Trophoblast cell (in vitro differentiated cells and primary cell): ENCODE measurements at regions not wholly inside any gene's neighbourhood (a gene's known extent, or its start where the extent isn't known, plus 50 kb on each side); places are given as distances from the start of the nearest gene placed in this dataset.

Experiments used
- DNase-seq, 2 donors: peaks; one replicate each; pipeline ENCODE4 v3.0.0-alpha.2; 2016
- H2AFZ ChIP-seq: 2 replicates; pipeline ENCODE4 v1.6.1; 2013; ENCODE audit warnings: low read length, moderate library complexity, mild to moderate bottlenecking; ENCODE audit not compliant: insufficient read depth, poor library complexity
- H2AK5ac ChIP-seq: 2 replicates; pipeline ENCODE4 v1.6.1; 2013; ENCODE audit warnings: mild to moderate bottlenecking, low read length
- H2BK120ac ChIP-seq: 2 replicates; pipeline ENCODE4 v1.6.1; 2013; ENCODE audit warnings: low read length, mild to moderate bottlenecking, moderate library complexity; ENCODE audit not compliant: insufficient read depth, poor library complexity
- H2BK12ac ChIP-seq: 2 replicates; pipeline ENCODE4 v1.6.1; 2013; ENCODE audit warnings: mild to moderate bottlenecking, low read length, moderate library complexity
- H2BK5ac ChIP-seq: 2 replicates; pipeline ENCODE4 v1.6.1; 2013; ENCODE audit warnings: low read length, low read depth, moderate library complexity, mild to moderate bottlenecking; ENCODE audit not compliant: poor library complexity
- H3K14ac ChIP-seq: 2 replicates; pipeline ENCODE4 v1.6.1; 2013; ENCODE audit warnings: mild to moderate bottlenecking, low read length
- H3K18ac ChIP-seq: 2 replicates; pipeline ENCODE4 v1.6.1; 2013; ENCODE audit warnings: mild to moderate bottlenecking, low read length
- H3K23ac ChIP-seq: 2 replicates; pipeline ENCODE4 v1.6.1; 2013; ENCODE audit warnings: low read length
- H3K27ac ChIP-seq: 2 replicates; pipeline ENCODE4 v1.5.1; 2013; ENCODE audit warnings: low read depth, mild to moderate bottlenecking, inconsistent platforms, low read length, moderate library complexity
- H3K27me3 ChIP-seq: 2 replicates; pipeline ENCODE4 v1.6.1; 2013; ENCODE audit warnings: inconsistent platforms, mild to moderate bottlenecking, low read length, moderate library complexity; ENCODE audit not compliant: insufficient read depth
- H3K36me3 ChIP-seq, 2 experiments: 1 replicate in 1 of 2; 2 replicates in 1 of 2; pipeline ENCODE4 v1.6.1; 2013; ENCODE audit warnings: low read length in 2 of 2, mild to moderate bottlenecking in 2 of 2, moderate library complexity in 1 of 2; ENCODE audit not compliant: insufficient read depth in 2 of 2, control insufficient read depth in 1 of 2
- H3K4ac ChIP-seq: 2 replicates; pipeline ENCODE4 v1.6.1; 2013; ENCODE audit warnings: low read depth, mild to moderate bottlenecking, low read length, moderate library complexity
- H3K4me1 ChIP-seq, 2 experiments: 1 replicate in 1 of 2; 2 replicates in 1 of 2; pipeline ENCODE4 v1.6.1; 2013; ENCODE audit warnings: low read length in 2 of 2, mild to moderate bottlenecking in 2 of 2, moderate library complexity in 1 of 2; ENCODE audit not compliant: insufficient read depth in 2 of 2, control insufficient read depth in 1 of 2
- H3K4me2 ChIP-seq: 2 replicates; pipeline ENCODE4 v1.6.1; 2013; ENCODE audit warnings: inconsistent platforms, mild to moderate bottlenecking, low read length, moderate library complexity
- H3K4me3 ChIP-seq: 2 replicates; pipeline ENCODE4 v1.5.1; 2013; ENCODE audit warnings: mild to moderate bottlenecking, low read depth, low read length, inconsistent platforms
- H3K79me1 ChIP-seq: one replicate; pipeline ENCODE4 v1.6.1; 2013; ENCODE audit warnings: low read length
- H3K79me2 ChIP-seq: 2 replicates; pipeline ENCODE4 v1.6.1; 2013; ENCODE audit warnings: low read length, mild to moderate bottlenecking; ENCODE audit not compliant: control insufficient read depth, insufficient read depth, poor library complexity
- H3K9ac ChIP-seq: 2 replicates; pipeline ENCODE4 v1.6.1; 2013; ENCODE audit warnings: mild to moderate bottlenecking, low read length
- H3K9me3 ChIP-seq: 2 replicates; pipeline ENCODE4 v1.6.1; 2013; ENCODE audit warnings: low read depth, mild to moderate bottlenecking, control low read depth, inconsistent platforms, low read length; ENCODE audit not compliant: insufficient read depth
- H4K12ac ChIP-seq: 2 replicates; pipeline ENCODE4 v1.6.1; 2013; ENCODE audit warnings: low read depth, mild to moderate bottlenecking, low read length, moderate library complexity
- H4K8ac ChIP-seq: 2 replicates; pipeline ENCODE4 v1.6.1; 2013; ENCODE audit warnings: low read depth, mild to moderate bottlenecking, low read length, moderate library complexity
- H4K91ac ChIP-seq: one replicate; pipeline ENCODE4 v1.6.1; 2013; ENCODE audit warnings: low read depth, mild to moderate bottlenecking, low read length, moderate library complexity
- WGBS: extraction: QIAGEN DNeasy Blood & Tissue Kit; methylation state at CpG from one replicate; pipeline ENCODE4 v1.1.7; 2013; ENCODE audit warnings: missing lambda C conversion rate; ENCODE audit not compliant: insufficient read length, insufficient coverage; ENCODE audit errors: extremely low coverage; 5-methylcytosine and 5-hydroxymethylcytosine counted together

GRCh38 chr12:65764325-65764724 lies 60.0 kb upstream of the HMGA2 start:
- no peak overlapping the region for H3K27ac ChIP-seq
- no peak overlapping the region for H2BK12ac ChIP-seq
- WGBS, result no CpG with 5 or more reads among the region's 2 CpGs

GRCh38 chr12:65765436-65765813 lies 58.9 kb upstream of the HMGA2 start:
- Histone ChIP-seq H4K12ac (no peak overlapping the region), H3K9ac (no peak overlapping the region), H3K79me2 (no peaks in the 10 kb centered on the region), H2AFZ (no peak overlapping the region), H3K9me3 (peaks cover 1% of the 10 kb centered on the region), H3K4ac (no peak overlapping the region), H4K8ac (no peak overlapping the region), H3K36me3 (no peaks in the 10 kb centered on the region), H3K18ac (no peak overlapping the region), H3K27ac (no peak overlapping the region), H2BK5ac (no peak overlapping the region), H4K91ac (no peak overlapping the region), H3K4me2 (no peak overlapping the region), H3K79me1 (no peaks in the 10 kb centered on the region), H2BK12ac (no peak overlapping the region), H3K4me3 (no peak overlapping the region), H3K27me3 (no peaks in the 10 kb centered on the region), H3K23ac (no peak overlapping the region), H3K4me1 (no peaks in the 10 kb centered on the region), H2BK120ac (no peak overlapping the region), H2AK5ac (no peak overlapping the region), H3K14ac (no peak overlapping the region)
- DNase-seq, result no peak
- no CpG with 5 or more reads among the region's 2 CpGs for WGBS

More at GRCh38 chr12:65764325-65764724, 60.0 kb upstream of the HMGA2 start:
- Histone ChIP-seq H2AK5ac (no peak overlapping the region), H4K12ac (no peak overlapping the region), H3K4me1 (no peaks in the 10 kb centered on the region), H3K18ac (no peak overlapping the region), H3K79me1 (no peaks in the 10 kb centered on the region), H2AFZ (no peak overlapping the region), H3K9me3 (no peaks in the 10 kb centered on the region), H2BK120ac (no peak overlapping the region), H2BK5ac (no peak overlapping the region), H3K36me3 (no peaks in the 10 kb centered on the region), H3K4ac (no peak overlapping the region), H3K14ac (no peak overlapping the region), H3K27me3 (no peaks in the 10 kb centered on the region), H3K79me2 (no peaks in the 10 kb centered on the region), H3K9ac (no peak overlapping the region), H3K23ac (no peak overlapping the region), H4K91ac (no peak overlapping the region), H4K8ac (no peak overlapping the region), H3K4me2 (no peak overlapping the region), H3K4me3 (no peak overlapping the region)
- DNase-seq, result no peak

DNA sequence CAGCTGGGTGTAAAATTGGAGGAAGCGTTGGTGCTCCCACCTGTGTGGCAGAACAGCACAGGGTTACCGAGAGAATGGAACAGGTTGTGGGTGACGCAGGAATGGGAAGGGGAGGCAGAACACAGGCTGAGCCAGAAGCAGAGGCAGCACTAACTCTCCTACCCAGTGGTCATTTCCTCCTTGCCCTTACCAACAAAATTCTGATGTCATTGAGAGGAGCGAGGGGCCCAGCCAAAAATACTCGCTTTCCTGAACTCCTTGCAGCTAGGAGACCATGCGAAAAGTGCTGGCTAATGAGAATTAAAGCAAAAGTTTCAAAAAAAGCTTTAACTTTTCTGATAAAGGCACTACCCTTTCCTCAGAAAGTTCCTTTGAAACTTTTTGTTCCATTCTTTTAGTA lies 54.4 kb upstream of the HMGA2 start:
- no peak overlapping the region for H3K27ac ChIP-seq
- H3K4ac ChIP-seq, result no peak overlapping the region
- H4K91ac ChIP-seq, result no peak overlapping the region
- no peaks in the 10 kb centered on the region for H3K79me2 ChIP-seq
- H3K27me3 ChIP-seq, result no peaks in the 10 kb centered on the region
- no peak overlapping the region for H3K14ac ChIP-seq
- no peak overlapping the region for H3K4me2 ChIP-seq
- H2BK5ac ChIP-seq, result no peak overlapping the region
- H3K23ac ChIP-seq, result no peak overlapping the region
- H3K36me3 ChIP-seq, result no peaks in the 10 kb centered on the region
- H3K9me3 ChIP-seq, result peaks cover 1% of the 10 kb centered on the region
- no peaks in the 10 kb centered on the region for H3K79me1 ChIP-seq
- no peak overlapping the region for H4K8ac ChIP-seq
- no peak overlapping the region for H2AK5ac ChIP-seq
- H2AFZ ChIP-seq, result no peak overlapping the region
- no peak overlapping the region for H2BK12ac ChIP-seq
- H4K12ac ChIP-seq, result no peak overlapping the region
- H3K18ac ChIP-seq, result no peak overlapping the region
- WGBS, result no CpG with 5 or more reads among the region's 6 CpGs
- no peaks in the 10 kb centered on the region for H3K4me1 ChIP-seq
- no peak overlapping the region for H2BK120ac ChIP-seq
- no peak overlapping the region for H3K4me3 ChIP-seq
- no peak for DNase-seq
- H3K9ac ChIP-seq, result no peak overlapping the region
